Stimulated activated naive CD8-positive, alpha-beta T cell treated with anti-CD3 and anti-CD28 coated beads, Interleukin-15, Interleukin-2, amounts not matched to agents 100 U/mL and 50 U/mL, for 24 hours (primary cell): ENCODE measurements at regions not wholly inside any gene's neighbourhood (a gene's known extent, or its start where the extent isn't known, plus 50 kb on each side); places are given as distances from the start of the nearest gene placed in this dataset.
"Not testable (repeated sequence)": the region's sequence is repeated elsewhere in the genome, so short reads cannot be mapped to it uniquely, and the experiment has no call there.

ENCODE experiments used
- ATAC-seq: fragments of 150-1000 bp; cut with Tn5 transposase; one replicate; pipeline ENCODE4 v1.10.0; 2021
- DNase-seq: peaks from one replicate; pipeline ENCODE4 v3.0.0; 2021

- ATAC-seq, result no peak
- DNase-seq, result no peak
These were observed 51.1 kb upstream of the JADE1 start for GRCh38 chr4:128758314-128758922.

GRCh38 chr4:128757712-128758111, 51.8 kb upstream of the JADE1 start:
- DNase-seq, result no peak
- ATAC-seq, result no peak

GRCh38 chr4:128751354-128751753, 58.1 kb upstream of the JADE1 start:
- DNase-seq (no peak), ATAC-seq (no peak)

GRCh38 chr4:128741748-128742147, 67.8 kb upstream of the JADE1 start:
- ATAC-seq, DNase-seq: not testable (repeated sequence)

GRCh38 chr4:128737098-128737513, 72.4 kb upstream of the JADE1 start:
- ATAC-seq (no peak), DNase-seq (no peak)

GRCh38 chr4:128735714-128736113, 73.8 kb upstream of the JADE1 start:
- no peak for ATAC-seq

GRCh38 chr4:128728190-128728589, 81.3 kb upstream of the JADE1 start:
- DNase-seq, result no peak
- no peak for ATAC-seq

More at GRCh38 chr4:128735714-128736113, 73.8 kb upstream of the JADE1 start:
- no peak for DNase-seq

GRCh38 chr4:128727658-128728057, 81.8 kb upstream of the JADE1 start:
- DNase-seq (no peak), ATAC-seq (no peak)

GRCh38 chr4:128725405-128726055, 84.0 kb upstream of the JADE1 start:
- ATAC-seq (no peak), DNase-seq (no peak)

GRCh38 chr4:128722911-128723310, 86.6 kb upstream of the JADE1 start:
- DNase-seq, result no peak
- no peak for ATAC-seq

- DNase-seq (no peak), ATAC-seq (no peak)
These were observed 87.6 kb upstream of the JADE1 start for GRCh38 chr4:128721896-128722295.

GRCh38 chr4:128720270-128720669, 89.2 kb upstream of the JADE1 start:
- no peak for DNase-seq
- no peak for ATAC-seq

GRCh38 chr4:128718768-128719167, 90.7 kb upstream of the JADE1 start:
- ATAC-seq (no peak), DNase-seq (no peak)

GRCh38 chr4:128716338-128716737, 93.2 kb upstream of the JADE1 start:
- ATAC-seq (no peak), DNase-seq (no peak)

- ATAC-seq (no peak), DNase-seq (no peak)
These were observed 93.9 kb upstream of the JADE1 start for GRCh38 chr4:128715616-128716015.

GRCh38 chr4:128711361-128711760, 98.1 kb upstream of the JADE1 start:
- ATAC-seq (no peak), DNase-seq (no peak)

- DNase-seq (no peak), ATAC-seq (no peak)
These were observed 100.2 kb upstream of the JADE1 start for GRCh38 chr4:128709268-128709667.

GRCh38 chr4:128707864-128708263, 101.6 kb upstream of the JADE1 start:
- ATAC-seq (no peak), DNase-seq (no peak)

GRCh38 chr4:128703948-128704347, 105.6 kb upstream of the JADE1 start:
- no peak for DNase-seq
- no peak for ATAC-seq

GRCh38 chr4:128700659-128701350, 108.7 kb upstream of the JADE1 start:
- ATAC-seq (no peak), DNase-seq (no peak)

GRCh38 chr4:128698386-128698785, 111.1 kb upstream of the JADE1 start:
- ATAC-seq, result no peak
- DNase-seq, result no peak

GRCh38 chr4:128697323-128697722, 112.2 kb upstream of the JADE1 start:
- DNase-seq, result no peak
- no peak for ATAC-seq

- ATAC-seq (no peak), DNase-seq (no peak)
These were observed 119.5 kb upstream of the JADE1 start for GRCh38 chr4:128690011-128690410.
